DOHH2 (cell line): ENCODE measurements at regions not wholly inside any gene's neighbourhood (a gene's known extent, or its start where the extent isn't known, plus 50 kb on each side); places are given as distances from the start of the nearest gene placed in this dataset.

Source experiments
- EZH2phosphoT487 ChIP-seq: fragments of 200-600 bp; sonication (generic); IDR thresholded peaks from 2 replicates; pipeline ENCODE4 v1.6.1; 2017; ENCODE audit warnings: borderline replicate concordance, mild to moderate bottlenecking, antibody characterized with exemption, low read length, moderate library complexity, mixed read lengths
- TF ChIP-seq, protein P1 (sequence below): fragments of 200-600 bp; sonication (generic); IDR thresholded peaks from one replicate; pipeline ENCODE4 v1.5.1; 2014; ENCODE audit warnings: antibody characterized with exemption, mild to moderate bottlenecking, low read depth, low read length; ENCODE audit not compliant: poor library complexity, severe bottlenecking

DNA sequence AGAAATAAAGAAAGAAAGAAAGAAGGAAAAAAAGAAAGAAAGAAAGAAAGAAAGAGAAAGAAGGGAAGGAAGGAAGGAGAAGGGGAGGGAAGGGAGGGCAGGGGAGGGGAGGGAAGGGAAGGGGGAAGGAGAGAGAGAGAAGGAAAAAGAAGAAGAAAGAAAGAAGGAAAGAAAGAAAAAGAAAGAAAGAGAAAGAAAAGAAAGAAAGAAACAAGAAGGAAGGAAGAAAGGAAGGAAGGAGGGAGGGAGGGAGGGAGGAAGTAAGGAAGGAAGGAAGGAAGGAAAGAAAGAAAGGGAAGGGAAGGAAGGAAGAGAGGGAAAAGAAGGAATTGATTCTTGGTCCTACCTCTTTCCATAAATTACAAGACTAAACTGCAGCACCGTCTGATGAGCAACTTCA lies 186.1 kb downstream of the URB2 start:
- TF ChIP-seq, protein P1, sequence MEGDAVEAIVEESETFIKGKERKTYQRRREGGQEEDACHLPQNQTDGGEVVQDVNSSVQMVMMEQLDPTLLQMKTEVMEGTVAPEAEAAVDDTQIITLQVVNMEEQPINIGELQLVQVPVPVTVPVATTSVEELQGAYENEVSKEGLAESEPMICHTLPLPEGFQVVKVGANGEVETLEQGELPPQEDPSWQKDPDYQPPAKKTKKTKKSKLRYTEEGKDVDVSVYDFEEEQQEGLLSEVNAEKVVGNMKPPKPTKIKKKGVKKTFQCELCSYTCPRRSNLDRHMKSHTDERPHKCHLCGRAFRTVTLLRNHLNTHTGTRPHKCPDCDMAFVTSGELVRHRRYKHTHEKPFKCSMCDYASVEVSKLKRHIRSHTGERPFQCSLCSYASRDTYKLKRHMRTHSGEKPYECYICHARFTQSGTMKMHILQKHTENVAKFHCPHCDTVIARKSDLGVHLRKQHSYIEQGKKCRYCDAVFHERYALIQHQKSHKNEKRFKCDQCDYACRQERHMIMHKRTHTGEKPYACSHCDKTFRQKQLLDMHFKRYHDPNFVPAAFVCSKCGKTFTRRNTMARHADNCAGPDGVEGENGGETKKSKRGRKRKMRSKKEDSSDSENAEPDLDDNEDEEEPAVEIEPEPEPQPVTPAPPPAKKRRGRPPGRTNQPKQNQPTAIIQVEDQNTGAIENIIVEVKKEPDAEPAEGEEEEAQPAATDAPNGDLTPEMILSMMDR, result no peak
- TF ChIP-seq EZH2phosphoT487, result no peak
